NCI-H2227 treated with DMSO at 0.1 percent for 48 hours (cell line): ENCODE measurements at regions not wholly inside any gene's neighbourhood (a gene's known extent, or its start where the extent isn't known, plus 50 kb on each side); places are given as distances from the start of the nearest gene placed in this dataset.
"Not testable (repeated sequence)": the region's sequence is repeated elsewhere in the genome, so short reads cannot be mapped to it uniquely, and the experiment has no call there.

Source experiments
- DNase-seq: peaks from one replicate; lab custom pipeline; 2025; lab: John Stamatoyannopoulos, UW

DNA sequence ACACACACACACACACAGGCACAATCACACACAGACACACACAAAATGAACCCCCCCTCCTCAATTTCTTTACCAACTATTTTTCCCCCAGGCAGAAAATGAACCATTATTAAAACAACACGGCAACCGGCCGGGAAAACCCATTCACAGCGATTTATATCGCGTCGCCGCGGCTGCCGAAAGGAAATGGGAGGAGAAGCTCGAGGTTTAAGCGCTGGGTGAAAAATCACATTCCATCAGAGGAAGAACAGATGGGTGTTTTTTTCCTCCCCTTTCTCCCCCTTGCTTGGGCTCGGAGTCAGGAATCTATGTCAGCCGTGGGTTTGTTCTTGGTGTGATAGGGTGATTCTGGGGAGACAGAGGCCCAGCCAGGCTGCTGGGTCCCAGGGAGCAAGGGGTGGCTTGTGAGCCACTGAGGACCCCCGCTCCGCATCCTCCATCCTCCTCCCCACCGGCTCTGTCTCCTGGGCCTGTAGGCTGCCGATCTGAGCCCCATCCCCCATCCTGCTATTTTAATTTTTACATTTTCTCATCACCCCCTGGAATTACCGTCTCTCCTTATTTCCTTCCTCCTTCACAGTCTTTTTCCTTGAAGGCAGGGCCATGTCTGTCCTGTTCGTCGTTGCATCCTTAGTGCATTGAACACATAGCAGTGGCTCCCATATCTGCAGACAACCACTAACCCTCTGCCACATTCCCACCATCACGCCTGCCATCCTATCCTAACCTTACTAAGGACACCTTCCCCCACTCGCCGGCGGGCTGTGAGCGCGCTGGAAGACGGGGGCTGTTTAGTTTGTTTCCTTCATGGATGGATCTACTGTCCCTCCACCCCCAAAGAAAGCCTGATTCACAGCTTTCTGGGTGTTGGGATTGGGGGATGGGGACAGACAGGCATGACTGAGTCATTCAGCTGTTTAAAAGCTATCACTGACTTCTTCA is 137.7 kb downstream of the CRLF3 start:
- DNase-seq: not testable (repeated sequence)

DNA sequence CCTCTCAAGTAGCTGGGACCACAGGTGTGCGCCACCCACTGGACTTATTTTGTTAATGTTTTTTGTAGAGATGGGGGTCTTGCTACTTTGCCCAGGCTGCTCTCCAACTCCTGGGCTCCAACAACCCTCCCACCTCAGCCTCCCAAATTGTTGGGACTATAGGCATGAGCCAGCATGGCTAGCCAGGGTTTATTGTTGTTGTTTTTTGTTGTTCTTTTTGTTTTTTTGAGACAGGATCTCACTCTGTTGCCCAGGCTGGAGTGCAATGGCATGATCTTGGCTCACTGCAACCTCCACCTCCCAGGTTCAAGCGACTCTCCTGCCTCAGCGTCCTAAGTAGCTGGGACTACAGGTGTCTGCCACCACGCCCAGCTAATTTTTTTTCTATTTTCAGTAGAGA is 142.2 kb downstream of the CRLF3 start:
- DNase-seq: not testable (repeated sequence)

DNA sequence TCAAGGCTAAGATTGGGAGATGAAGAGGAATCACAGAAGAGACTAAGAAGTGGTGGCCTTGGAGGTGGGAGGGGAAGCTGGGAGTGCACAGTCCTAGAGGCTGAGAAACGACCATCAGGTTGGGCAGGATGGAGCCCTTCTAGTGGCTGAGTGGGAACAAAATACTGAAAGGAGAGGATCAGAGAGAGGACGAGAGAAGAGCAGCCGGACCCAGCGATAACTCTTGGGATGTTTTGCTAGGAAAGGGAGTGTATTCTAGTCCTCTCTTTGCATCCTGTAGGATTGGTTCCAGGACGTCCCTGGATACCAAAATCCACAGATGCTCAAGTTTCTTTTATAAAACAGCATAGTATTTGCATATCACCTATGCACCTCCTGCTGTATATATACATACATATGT is 143.8 kb downstream of the CRLF3 start:
- DNase-seq: not testable (repeated sequence)

DNA sequence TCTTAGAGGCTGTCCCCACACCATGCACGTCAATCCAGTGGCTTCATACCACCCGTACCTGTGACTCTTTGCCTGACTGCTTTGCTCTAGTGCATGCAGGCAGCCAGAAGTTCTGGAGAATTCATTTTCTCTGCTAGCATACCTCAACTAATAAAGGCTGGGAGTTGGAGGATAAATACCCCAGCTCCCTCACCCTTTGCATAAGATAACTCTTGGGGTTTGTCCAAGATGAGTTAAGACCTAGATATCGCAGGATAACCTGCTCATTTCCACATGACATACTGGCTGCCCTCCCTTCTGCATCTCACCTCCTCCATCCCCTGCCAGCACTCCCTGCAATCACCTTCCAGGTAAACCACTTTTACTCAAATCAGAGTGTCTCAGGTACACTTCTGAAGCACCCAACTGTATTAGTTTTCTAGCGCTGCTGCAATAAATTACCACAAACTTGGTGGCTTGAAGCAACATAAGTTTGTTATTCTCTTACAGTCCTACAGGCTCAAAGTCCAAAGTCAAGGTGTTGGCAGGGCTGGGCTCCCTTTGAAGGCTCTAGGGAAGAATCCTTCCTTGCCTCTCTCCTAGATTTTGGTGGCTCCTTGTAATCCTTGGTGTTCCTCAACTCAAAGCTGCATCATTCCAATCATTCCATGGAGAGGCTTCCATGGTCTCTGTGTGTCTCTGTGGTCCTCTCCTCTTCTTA is 146.8 kb downstream of the CRLF3 start:
- no peak for DNase-seq

DNA sequence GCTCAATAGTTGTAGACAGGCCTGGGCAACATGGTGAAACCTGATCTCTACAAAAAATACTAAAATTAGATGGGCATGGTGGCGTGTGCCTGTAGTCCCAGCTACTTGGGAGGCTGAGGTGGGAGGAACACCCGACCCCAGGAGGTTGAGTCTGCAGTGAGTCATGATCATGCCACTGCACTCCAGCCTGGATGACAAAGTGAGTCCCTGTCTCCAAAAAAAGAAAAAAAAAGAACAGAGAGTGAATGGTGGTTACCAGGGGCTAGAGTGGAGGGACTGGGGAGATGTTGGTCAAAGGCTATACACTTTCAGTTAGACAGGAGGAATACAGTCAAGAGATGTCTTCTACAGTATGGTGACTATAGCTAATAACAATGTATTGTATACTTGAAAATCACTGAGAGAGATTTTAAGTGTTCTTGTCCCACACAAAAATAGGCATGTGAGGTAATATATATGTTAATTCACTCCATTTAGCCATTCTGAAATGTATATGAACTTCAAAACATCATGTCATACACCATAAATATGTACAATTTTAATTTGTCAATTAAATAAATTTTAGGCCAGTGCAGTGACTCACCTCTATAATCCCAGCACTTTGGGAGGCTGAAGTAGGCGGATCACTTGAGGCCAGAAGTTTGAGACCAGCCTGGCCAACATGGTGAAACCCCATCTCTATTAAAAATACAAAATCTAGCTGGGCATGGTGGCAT is 148.6 kb downstream of the CRLF3 start:
- not testable (repeated sequence) for DNase-seq

DNA sequence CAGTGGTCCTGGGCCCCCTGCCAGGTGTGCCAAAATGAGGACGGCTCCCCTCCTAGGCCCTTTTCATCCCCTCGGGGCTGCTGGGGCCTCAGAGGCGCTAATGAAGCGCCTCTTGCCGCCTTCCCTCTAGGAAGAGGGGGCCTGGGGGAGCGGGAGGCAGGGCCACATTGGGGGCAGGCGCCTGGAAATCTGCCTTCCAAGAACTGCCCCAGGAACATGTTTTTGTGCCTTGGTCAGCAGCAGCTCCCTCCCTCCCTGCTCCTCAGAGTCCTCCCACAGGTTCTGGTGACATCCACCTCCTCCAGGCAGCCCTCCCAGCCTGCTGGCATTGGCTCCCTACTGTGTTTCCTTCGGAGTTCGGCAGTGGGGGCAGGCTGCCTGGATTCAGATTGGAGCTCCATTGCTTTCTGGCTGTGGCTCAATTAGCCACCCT is 155.3 kb downstream of the CRLF3 start:
- DNase-seq: not testable (repeated sequence)

DNA sequence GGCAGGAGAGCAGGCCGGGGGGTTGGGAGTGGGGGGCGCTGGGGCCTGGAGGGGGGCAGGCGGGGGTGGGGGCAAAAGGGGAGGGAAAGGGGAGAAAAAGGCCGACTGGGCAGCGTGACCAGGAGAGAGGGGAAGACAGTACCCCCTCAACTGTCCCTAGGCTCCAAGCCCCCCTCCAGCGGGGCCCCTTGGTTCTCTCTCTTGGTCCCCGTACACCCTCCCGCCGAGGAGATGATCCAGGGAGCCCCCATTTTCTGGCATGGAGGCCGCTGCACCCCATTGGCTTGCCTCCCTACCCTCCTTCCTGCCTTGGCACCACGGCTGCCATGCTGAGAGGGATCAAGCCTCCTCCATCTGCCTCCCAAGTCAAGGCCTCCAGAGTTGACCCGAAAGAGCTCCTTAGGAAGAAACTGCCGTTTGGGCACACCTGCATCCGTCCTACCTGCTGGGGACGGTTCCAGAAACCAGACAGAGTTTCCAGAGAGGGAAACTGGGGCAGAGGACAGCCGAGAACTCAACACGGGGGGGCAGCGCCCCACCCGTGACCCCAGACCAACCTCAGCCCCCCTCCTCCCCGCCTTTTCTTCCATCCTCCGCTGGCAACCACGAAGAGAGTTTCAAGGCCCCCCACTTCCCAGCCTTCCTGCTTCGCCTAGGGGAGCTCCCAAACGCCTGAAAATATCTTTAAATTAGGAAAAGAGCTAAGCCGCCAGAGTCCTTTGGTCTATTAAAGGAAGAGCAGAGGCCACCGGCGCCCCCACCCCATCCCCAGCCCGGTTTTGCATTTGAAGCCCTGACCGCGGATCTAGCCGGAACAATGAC is 155.9 kb downstream of the CRLF3 start:
- not testable (repeated sequence) for DNase-seq

DNA sequence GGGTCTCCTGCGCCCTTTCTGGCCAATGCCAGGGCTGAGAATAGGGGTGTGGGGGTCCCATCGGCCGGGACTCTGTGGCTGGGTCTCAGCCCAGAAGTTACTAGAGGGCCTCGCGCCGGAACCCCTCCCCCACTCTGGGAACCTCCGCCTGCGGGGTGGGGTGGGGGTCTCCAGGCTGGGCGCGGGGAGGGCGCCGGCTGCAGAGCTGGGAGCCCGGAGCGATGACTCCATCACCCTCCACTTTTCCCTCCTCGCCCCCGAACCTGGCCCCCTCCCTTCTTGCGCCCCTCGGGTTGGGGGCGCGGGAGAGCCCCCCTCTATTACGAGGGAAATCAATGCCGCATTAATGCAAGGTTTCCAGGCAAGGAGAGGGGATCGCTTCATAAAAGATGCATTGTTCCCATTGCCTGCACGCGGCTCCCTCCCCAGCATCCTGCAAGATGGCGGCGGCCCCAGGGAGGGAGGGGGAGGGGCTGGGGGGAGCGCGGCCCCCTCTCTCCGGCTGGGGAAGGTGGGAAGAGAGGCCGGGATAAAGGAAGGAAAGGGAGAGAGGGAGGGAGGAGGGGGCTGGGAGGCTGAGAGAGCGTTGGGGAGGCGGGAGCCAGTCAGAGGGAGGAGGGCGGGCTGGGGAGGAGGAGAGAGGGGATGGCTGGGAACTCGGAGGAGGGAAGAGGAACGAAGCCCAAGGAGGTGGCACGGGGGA is 156.7 kb downstream of the CRLF3 start:
- peak; percentile 52 for DNase-seq

DNA sequence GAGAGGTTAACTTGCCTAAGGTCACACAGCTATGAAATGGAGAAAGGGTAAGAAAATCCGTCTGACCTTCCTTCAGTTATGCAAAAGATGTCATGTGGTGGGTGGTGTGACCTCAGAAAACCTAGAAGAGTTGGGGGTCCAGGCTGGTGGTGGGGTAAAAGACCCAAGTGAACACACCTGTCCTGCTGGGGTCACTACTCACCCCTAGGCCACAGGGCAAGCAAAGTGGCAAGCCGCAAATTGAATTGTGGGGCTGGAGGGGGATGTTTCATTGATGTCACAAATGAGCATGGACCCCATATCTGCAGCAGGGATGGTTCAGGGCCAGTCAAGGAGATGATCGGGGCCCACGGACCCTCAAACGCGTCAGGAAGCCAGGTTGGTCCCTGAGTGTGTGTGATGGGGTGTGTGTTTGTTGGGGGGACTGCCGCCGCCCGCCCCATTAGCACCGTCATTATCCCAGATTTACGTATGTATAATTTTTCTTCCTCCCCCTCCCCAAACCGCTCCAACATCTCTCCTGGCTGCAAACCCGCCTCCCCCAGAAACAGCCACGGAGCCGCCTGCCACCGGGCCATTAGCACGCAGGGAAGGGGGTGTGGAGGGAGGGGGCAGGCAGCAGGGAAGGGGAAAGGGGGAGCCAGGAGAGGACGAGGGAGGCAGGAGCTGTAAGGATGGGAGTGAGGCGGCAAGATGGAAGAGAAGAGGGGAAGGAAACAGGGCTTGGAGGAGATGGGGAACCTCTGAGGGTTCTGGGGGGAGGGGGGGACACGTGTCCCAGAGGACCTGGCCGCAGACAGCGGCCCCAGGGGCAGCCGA is 157.4 kb downstream of the CRLF3 start:
- not testable (repeated sequence) for DNase-seq

DNA sequence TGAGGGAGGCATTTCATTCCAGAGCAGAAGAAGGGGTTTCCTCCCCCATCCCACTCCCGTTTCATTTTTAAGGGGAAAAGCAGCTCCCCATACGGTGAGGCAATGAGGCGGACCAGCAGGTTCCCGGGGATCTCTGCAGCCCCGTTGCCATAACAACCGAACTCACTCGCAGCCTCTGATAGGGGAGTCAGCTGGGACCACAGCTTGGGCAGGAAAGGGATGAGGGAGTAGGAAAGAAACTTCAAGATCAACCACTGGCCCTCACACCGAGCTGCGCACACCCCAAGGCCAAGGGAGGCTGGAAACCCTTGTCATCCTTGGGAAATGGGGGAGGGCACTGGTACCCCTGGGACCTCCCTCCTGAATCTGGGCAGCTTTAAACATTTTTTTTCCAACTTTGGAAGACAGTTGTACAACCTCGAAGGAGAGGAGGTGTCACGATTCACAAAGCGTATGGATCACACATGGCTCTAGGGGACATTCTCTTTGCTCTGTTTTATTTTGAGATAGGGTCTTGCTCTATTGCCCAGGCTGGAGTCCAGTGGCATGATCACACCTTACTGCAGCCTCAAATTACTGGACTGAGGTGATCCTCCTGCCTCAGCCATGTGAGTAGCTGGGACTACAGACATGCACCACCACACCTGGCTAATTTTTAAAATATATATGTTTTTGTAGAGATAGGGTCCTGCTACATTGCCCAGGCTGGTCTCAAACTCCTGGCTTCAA is 160.6 kb downstream of the CRLF3 start:
- not testable (repeated sequence) for DNase-seq

DNA sequence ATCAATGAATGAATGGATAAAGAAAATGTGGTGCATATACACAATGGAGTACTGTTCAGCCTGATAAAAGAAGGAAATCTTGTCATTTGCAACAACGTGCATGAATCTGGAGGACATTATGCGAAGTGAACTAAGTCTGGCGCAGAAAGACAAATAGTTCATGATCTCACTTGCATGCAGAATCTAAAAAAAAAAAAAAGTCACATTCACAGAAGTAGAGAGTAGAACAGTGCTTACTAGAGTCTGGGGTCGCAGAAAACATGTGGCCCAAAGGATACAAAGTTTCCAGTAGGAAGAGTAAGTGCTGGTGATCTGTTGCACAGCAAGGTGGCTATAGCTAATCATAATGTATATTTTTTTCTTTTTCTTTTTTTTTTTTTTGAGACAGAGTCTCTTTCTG is 167.3 kb downstream of the CRLF3 start:
- DNase-seq: not testable (repeated sequence)

DNA sequence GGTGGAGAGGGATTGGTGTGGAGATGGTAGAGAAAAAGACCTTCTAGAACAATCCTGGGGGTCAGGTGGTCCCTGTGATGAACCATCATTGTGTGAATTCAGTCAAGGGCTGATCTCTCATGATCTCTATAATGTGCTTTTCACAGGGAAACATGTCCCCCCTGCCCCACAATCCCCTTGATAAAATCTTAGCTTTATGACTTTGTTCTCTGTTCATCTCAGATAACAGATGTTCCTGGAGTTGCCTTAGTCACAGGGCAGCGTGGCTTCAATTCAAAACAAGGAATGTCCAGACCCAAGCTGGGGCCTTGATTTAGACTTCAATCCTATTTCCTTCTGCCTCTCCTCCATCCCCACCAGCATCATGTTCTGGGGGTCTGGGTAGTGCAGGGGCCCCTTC is 171.5 kb downstream of the CRLF3 start:
- not testable (repeated sequence) for DNase-seq

DNA sequence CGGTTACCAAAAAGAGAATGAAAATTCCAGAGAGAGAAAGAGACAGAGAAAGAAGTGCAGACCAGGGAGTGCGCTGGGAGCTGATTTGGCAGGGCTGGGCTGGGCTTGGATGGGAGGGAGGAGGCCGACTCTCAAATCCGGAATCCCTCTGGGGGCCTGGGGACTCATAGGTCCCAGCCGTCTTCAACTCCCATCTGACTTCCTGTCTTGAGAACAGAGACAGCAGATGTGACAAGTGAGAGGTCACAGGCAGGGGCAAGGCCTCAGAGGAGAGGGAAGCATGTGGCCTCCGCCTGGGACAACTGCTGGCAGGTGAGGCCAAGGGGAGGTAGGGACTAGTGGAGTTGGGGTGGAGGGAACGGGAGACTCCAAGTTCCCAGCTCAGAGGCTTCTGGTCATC is 172.9 kb downstream of the GOSR1 start:
- DNase-seq: not testable (repeated sequence)

DNA sequence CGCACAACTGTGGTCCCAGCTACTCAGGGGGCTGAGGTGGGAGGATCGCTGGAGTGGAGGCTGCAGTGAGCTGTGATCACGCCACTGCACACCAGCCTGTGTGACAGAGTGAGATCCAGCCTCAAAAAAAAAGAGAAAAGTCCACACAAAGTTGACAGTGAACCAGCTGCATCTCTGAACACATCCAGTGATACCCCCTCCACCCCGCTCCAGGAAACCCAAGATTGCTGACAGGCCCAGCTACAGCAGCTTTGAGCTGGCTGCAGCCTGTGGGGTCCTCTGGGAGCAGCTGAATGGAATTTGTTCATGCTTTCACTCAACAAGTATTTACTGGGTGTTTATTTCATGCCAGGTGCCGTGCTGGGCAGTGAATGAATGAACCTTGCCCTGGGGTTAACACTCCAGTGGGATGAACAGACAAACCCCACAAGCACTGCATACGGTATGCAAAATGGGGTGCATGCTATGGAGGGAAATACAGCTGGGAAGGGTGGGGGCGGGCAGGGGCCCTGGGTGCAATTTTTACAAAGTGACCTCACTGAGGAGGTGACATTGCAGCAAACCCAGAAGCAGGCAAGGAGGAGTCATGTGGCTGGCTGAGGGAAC is 170.9 kb downstream of the GOSR1 start:
- not testable (repeated sequence) for DNase-seq

DNA sequence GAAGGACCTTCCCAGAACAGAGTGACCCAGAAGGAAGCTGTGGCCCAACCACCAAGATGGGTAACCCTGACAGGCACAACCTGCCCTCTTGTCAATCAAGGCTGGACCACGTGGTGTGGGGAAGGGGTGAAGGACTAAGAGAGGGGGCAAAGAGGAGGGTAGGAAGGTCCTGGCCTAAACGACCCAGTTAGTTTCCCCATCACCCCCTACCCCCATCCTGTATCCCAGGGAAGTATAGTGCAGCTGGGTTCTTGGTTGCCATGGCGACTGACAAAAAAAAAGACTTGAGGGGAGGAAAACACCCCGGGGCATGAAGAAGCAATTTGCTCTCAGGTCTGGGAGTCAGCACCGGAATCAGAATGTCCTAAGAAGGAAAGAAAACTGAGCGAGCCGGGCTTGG is 168.7 kb downstream of the GOSR1 start:
- not testable (repeated sequence) for DNase-seq

DNA sequence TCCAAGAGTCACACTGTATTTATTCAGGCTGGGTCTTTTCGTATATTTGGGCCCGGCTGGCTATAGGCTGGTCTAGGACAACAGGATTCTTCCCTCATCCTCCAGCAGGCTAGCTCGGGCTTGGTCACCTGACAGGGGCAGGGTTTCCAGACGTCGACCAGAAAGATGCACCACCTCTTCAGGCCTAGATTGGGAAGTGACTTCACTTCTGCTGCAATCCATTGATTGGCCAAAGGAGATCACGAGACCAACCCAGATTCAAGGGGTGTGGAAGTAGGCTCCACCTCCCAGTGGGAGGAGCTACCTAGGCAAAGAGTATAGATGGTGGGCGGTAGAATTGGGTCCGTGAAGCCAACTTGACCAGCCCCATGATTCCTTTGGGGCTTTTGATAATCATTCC is 167.5 kb downstream of the GOSR1 start:
- DNase-seq: not testable (repeated sequence)

DNA sequence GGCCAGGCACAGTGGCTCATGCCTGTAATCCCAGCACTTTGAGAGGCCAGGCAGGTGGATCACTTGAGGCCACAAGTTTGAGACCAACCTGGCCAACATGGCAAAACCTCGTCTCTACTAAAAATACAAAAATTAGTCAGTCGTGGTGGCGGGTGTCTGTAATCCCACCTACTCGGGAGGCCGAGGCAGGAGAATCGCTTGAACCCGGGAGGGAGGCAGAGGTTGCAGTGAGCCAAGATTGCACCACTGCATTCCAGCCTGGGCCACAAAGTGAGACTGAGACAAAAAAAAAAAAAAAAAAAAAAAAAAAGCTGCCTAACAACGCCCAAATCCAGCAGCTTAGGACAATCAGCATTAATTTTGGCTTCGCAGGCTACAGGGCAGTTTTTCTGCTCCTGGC is 167.1 kb downstream of the GOSR1 start:
- not testable (repeated sequence) for DNase-seq

DNA sequence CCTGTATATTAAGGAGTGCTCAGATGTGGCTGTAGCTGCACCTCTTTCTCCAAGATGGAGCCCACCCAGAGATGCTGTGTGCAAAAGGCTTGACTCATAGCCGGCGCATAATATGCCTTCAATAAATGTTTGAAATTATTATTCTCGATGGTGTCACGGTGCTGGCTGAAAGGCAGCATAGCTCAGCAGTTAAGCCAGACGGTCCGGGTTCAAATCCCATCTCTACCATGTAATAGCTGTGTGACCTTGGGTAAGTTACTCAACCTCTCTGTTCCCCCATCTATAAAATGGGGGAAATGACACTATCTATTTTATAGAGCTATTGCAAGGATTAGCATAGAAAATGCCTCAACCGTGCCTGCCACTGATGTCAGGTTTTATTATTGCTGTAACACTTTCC is 164.2 kb downstream of the GOSR1 start:
- not testable (repeated sequence) for DNase-seq

DNA sequence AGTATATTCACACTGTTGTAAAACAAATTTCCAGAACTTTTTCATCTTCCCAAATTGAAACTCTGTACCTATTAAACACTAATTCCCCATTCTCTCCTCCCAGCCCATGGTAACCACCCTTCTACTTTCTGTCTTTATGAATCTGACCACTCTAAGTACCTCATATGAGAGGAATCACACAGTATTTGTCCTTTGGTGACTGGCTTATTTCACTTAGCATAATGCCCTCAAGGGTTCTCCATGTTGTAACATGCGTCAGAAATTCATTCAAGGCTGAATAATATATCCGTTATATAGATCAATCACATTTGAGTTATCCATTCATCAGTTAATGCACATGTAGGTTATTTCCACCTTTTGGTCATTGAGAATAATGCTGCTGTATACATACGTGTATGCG is 162.2 kb downstream of the GOSR1 start:
- DNase-seq: not testable (repeated sequence)
